Effector memory CD4-positive, alpha-beta T cell (primary cell): ENCODE measurements at regions not wholly inside any gene's neighbourhood (a gene's known extent, or its start where the extent isn't known, plus 50 kb on each side); places are given as distances from the start of the nearest gene placed in this dataset.

Source experiments
- DNase-seq, 3 donors: peaks; one replicate each; pipeline ENCODE4 v3.0.0-alpha.2; 2020
- H3K27ac ChIP-seq: 2 replicates; pipeline ENCODE4 v1.7.0; 2013; ENCODE audit warnings: mild to moderate bottlenecking, low read length, moderate library complexity; ENCODE audit not compliant: insufficient read depth, poor library complexity, severe bottlenecking
- H3K27me3 ChIP-seq: replicated peaks from 2 replicates; pipeline ENCODE4 v1.7.0; 2013; ENCODE audit warnings: mild to moderate bottlenecking, low read length; ENCODE audit not compliant: insufficient read depth, control insufficient read depth, poor library complexity, severe bottlenecking
- H3K36me3 ChIP-seq: 2 replicates; pipeline ENCODE4 v1.7.0; 2013; ENCODE audit warnings: mild to moderate bottlenecking, low read length, moderate library complexity; ENCODE audit not compliant: control insufficient read depth, insufficient read depth
- H3K4me1 ChIP-seq: 2 replicates; pipeline ENCODE4 v1.7.0; 2013; ENCODE audit warnings: low read length, mild to moderate bottlenecking; ENCODE audit not compliant: control insufficient read depth, insufficient read depth, poor library complexity, severe bottlenecking
- H3K4me3 ChIP-seq: 2 replicates; pipeline ENCODE4 v1.7.0; 2013; ENCODE audit warnings: low read length, low read depth, mild to moderate bottlenecking; ENCODE audit not compliant: insufficient read depth, poor library complexity, severe bottlenecking
- H3K9me3 ChIP-seq: 2 replicates; pipeline ENCODE4 v1.7.0; 2013; ENCODE audit warnings: mild to moderate bottlenecking, low read length, moderate library complexity; ENCODE audit not compliant: control insufficient read depth

- DNase-seq, result no peak
- Histone ChIP-seq H3K36me3 (no peaks in the 10 kb centered on the region), H3K4me3 (no peak overlapping the region), H3K9me3 (no peaks in the 10 kb centered on the region), H3K27ac (no peak overlapping the region), H3K27me3 (no peaks in the 10 kb centered on the region), H3K4me1 (no peaks in the 10 kb centered on the region)
Measured at GRCh38 chr20:56689318-56689717, 60.2 kb downstream of the TFAP2C start.

GRCh38 chr20:56689852-56690485 is 60.9 kb downstream of the TFAP2C start:
- no peak overlapping the region for H3K27ac ChIP-seq
- no peaks in the 10 kb centered on the region for H3K9me3 ChIP-seq
- H3K27me3 ChIP-seq, result no peaks in the 10 kb centered on the region
- no peak overlapping the region for H3K4me3 ChIP-seq
- no peaks in the 10 kb centered on the region for H3K4me1 ChIP-seq
- no peak for DNase-seq
- no peaks in the 10 kb centered on the region for H3K36me3 ChIP-seq

GRCh38 chr20:56690531-56691175 is 61.5 kb downstream of the TFAP2C start:
- Histone ChIP-seq H3K4me1 (no peaks in the 10 kb centered on the region), H3K9me3 (no peaks in the 10 kb centered on the region), H3K4me3 (no peak overlapping the region), H3K36me3 (no peaks in the 10 kb centered on the region), H3K27ac (no peak overlapping the region), H3K27me3 (no peaks in the 10 kb centered on the region)
- DNase-seq, result no peak

- Histone ChIP-seq H3K9me3 (no peaks in the 10 kb centered on the region), H3K4me1 (no peaks in the 10 kb centered on the region), H3K27me3 (no peaks in the 10 kb centered on the region), H3K4me3 (no peak overlapping the region), H3K36me3 (no peaks in the 10 kb centered on the region), H3K27ac (no peak overlapping the region)
- no peak for DNase-seq
Measured at GRCh38 chr20:56691325-56691998, 62.4 kb downstream of the TFAP2C start.

GRCh38 chr20:56693217-56693616 is 64.1 kb downstream of the TFAP2C start:
- H3K36me3 ChIP-seq, result no peaks in the 10 kb centered on the region
- H3K4me1 ChIP-seq, result no peaks in the 10 kb centered on the region
- no peak overlapping the region for H3K4me3 ChIP-seq
- no peaks in the 10 kb centered on the region for H3K27me3 ChIP-seq
- DNase-seq, result no peak
- no peaks in the 10 kb centered on the region for H3K9me3 ChIP-seq
- H3K27ac ChIP-seq, result no peak overlapping the region

- Histone ChIP-seq H3K27me3 (no peaks in the 10 kb centered on the region), H3K4me1 (no peaks in the 10 kb centered on the region), H3K4me3 (no peak overlapping the region), H3K9me3 (no peaks in the 10 kb centered on the region), H3K36me3 (no peaks in the 10 kb centered on the region), H3K27ac (no peak overlapping the region)
- DNase-seq, result no peak
Measured at GRCh38 chr20:56697476-56697875, 68.4 kb downstream of the TFAP2C start.

- H3K36me3 ChIP-seq, result no peaks in the 10 kb centered on the region
- no peak for DNase-seq
- H3K4me1 ChIP-seq, result no peaks in the 10 kb centered on the region
- H3K4me3 ChIP-seq, result no peak overlapping the region
- H3K27me3 ChIP-seq, result no peaks in the 10 kb centered on the region
- no peaks in the 10 kb centered on the region for H3K9me3 ChIP-seq
- H3K27ac ChIP-seq, result no peak overlapping the region
Measured at GRCh38 chr20:56698297-56698696, 69.2 kb downstream of the TFAP2C start.

GRCh38 chr20:56698749-56699148 is 69.6 kb downstream of the TFAP2C start:
- H3K4me3 ChIP-seq, result no peak overlapping the region
- no peaks in the 10 kb centered on the region for H3K27me3 ChIP-seq
- DNase-seq, result no peak
- H3K27ac ChIP-seq, result no peak overlapping the region
- H3K4me1 ChIP-seq, result no peaks in the 10 kb centered on the region
- no peaks in the 10 kb centered on the region for H3K36me3 ChIP-seq
- H3K9me3 ChIP-seq, result no peaks in the 10 kb centered on the region

GRCh38 chr20:56702931-56703840 is 74.1 kb downstream of the TFAP2C start:
- Histone ChIP-seq H3K27me3 (no peaks in the 10 kb centered on the region), H3K36me3 (no peaks in the 10 kb centered on the region), H3K4me1 (no peaks in the 10 kb centered on the region), H3K27ac (no peak overlapping the region), H3K9me3 (no peaks in the 10 kb centered on the region), H3K4me3 (no peak overlapping the region)
- no peak for DNase-seq
